ENCODE measurements at regions not wholly inside any gene's neighbourhood (a gene's known extent, or its start where the extent isn't known, plus 50 kb on each side); places are given as distances from the start of the nearest gene placed in this dataset.

GRCh38 chr11:28699701-28700100 is 591.5 kb downstream of the METTL15 start:
- no peak overlapping the region for H3K9ac ChIP-seq (ENCODE audit: low read length)
- no peak overlapping the region for H2AFZ ChIP-seq (ENCODE audit: low read depth, low read length, severe bottlenecking)
- H3K4me3 ChIP-seq (ENCODE audit: insufficient read depth, low read length, poor library complexity, severe bottlenecking): no peak overlapping the region
- no peak overlapping the region for H3K4me2 ChIP-seq (ENCODE audit: low read depth, low read length, poor library complexity, severe bottlenecking)
- no peaks in the 10 kb centered on the region for H4K20me1 ChIP-seq (ENCODE audit: low read depth, low read length)
- H3K79me2 ChIP-seq (ENCODE audit: insufficient read depth, low read length): no peaks in the 10 kb centered on the region
- H3K27me3 ChIP-seq (ENCODE audit: low read length): no peaks in the 10 kb centered on the region
- no peaks in the 10 kb centered on the region for H3K36me3 ChIP-seq (ENCODE audit: low read length)
- H3F3A ChIP-seq (ENCODE audit: insufficient read depth): no peaks in the 10 kb centered on the region
- H3K9me2 ChIP-seq (replicated peaks; ENCODE audit: insufficient read depth, low read length): no peaks in the 10 kb centered on the region
- H3K27ac ChIP-seq (ENCODE audit: low read depth, low read length): no peak overlapping the region
- TF ChIP-seq EZH2phosphoT487 (conservative IDR thresholded peaks at IDR 0.05; ENCODE audit: low read length) (no peak), CTCF (IDR thresholded peaks at IDR 0.05; ENCODE audit: insufficient read depth, low read length, poor library complexity, severe bottlenecking) (no peak)
- no peaks in the 10 kb centered on the region for H3K9me3 ChIP-seq (ENCODE audit: insufficient read depth, low read length)

GRCh38 chr11:28697920-28698827 is 590.0 kb downstream of the METTL15 start:
- Histone ChIP-seq H2AFZ (ENCODE audit: low read depth, low read length, severe bottlenecking) (no peak overlapping the region), H3K27ac (ENCODE audit: low read depth, low read length) (no peak overlapping the region), H3K4me3 (ENCODE audit: insufficient read depth, low read length, poor library complexity, severe bottlenecking) (no peak overlapping the region), H3K4me2 (ENCODE audit: low read depth, low read length, poor library complexity, severe bottlenecking) (no peak overlapping the region), H4K20me1 (ENCODE audit: low read depth, low read length) (no peaks in the 10 kb centered on the region), H3K9me3 (ENCODE audit: insufficient read depth, low read length) (no peaks in the 10 kb centered on the region), H3K36me3 (ENCODE audit: low read length) (no peaks in the 10 kb centered on the region), H3K9me2 (replicated peaks; ENCODE audit: insufficient read depth, low read length) (no peaks in the 10 kb centered on the region), H3K27me3 (ENCODE audit: low read length) (no peaks in the 10 kb centered on the region), H3K79me2 (ENCODE audit: insufficient read depth, low read length) (no peaks in the 10 kb centered on the region), H3F3A (ENCODE audit: insufficient read depth) (no peaks in the 10 kb centered on the region), H3K9ac (ENCODE audit: low read length) (no peak overlapping the region)
- TF ChIP-seq CTCF (IDR thresholded peaks at IDR 0.05; ENCODE audit: insufficient read depth, low read length, poor library complexity, severe bottlenecking): peak; percentile 42
- TF ChIP-seq EZH2phosphoT487 (conservative IDR thresholded peaks at IDR 0.05; ENCODE audit: low read length): no peak

GRCh38 chr11:28696591-28696990 is 588.4 kb downstream of the METTL15 start:
- TF ChIP-seq CTCF (IDR thresholded peaks at IDR 0.05; ENCODE audit: insufficient read depth, low read length, poor library complexity, severe bottlenecking): no peak
- no peak for TF ChIP-seq EZH2phosphoT487 (conservative IDR thresholded peaks at IDR 0.05; ENCODE audit: low read length)
- Histone ChIP-seq H3K4me2 (ENCODE audit: low read depth, low read length, poor library complexity, severe bottlenecking) (no peak overlapping the region), H3K9me3 (ENCODE audit: insufficient read depth, low read length) (no peaks in the 10 kb centered on the region), H3K79me2 (ENCODE audit: insufficient read depth, low read length) (no peaks in the 10 kb centered on the region), H3K27me3 (ENCODE audit: low read length) (no peaks in the 10 kb centered on the region), H3K9me2 (replicated peaks; ENCODE audit: insufficient read depth, low read length) (no peaks in the 10 kb centered on the region), H2AFZ (ENCODE audit: low read depth, low read length, severe bottlenecking) (no peak overlapping the region), H3K36me3 (ENCODE audit: low read length) (no peaks in the 10 kb centered on the region), H3F3A (ENCODE audit: insufficient read depth) (no peaks in the 10 kb centered on the region), H4K20me1 (ENCODE audit: low read depth, low read length) (no peaks in the 10 kb centered on the region), H3K4me3 (ENCODE audit: insufficient read depth, low read length, poor library complexity, severe bottlenecking) (no peak overlapping the region), H3K9ac (ENCODE audit: low read length) (no peak overlapping the region), H3K27ac (ENCODE audit: low read depth, low read length) (no peak overlapping the region)

Measured in SU-DHL-6 (cell line).